GM18517 (cell line): ENCODE measurements at regions not wholly inside any gene's neighbourhood (a gene's known extent, or its start where the extent isn't known, plus 50 kb on each side); places are given as distances from the start of the nearest gene placed in this dataset.

Source experiments
- ATAC-seq: cut with Tn5 transposase; IDR thresholded peaks from one replicate; pipeline ENCODE4 v1.9.1; 2021; ENCODE audit warnings: mild to moderate bottlenecking, moderate library complexity; ENCODE audit not compliant: unreplicated experiment

DNA sequence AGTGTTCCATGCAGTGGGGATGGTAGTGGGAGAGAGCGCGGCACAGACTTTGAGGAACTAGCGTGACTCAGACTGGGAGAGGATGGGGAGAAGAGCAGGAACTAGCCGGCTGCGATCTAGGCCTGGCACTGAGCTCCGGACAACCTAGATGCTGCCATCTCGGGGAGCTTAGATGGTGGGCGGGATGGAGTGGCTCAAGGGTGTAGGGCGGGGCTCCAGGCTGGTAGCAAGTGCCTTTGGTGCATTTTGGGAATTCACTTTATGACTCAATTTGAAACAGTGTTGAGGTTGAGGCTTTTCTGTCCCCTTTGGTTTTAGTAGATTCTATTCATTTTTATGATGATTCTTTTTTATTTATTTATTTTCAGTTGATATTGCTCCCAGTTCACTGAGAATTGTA, 185.3 kb upstream of the GPR26 start:
- no peak for ATAC-seq

DNA sequence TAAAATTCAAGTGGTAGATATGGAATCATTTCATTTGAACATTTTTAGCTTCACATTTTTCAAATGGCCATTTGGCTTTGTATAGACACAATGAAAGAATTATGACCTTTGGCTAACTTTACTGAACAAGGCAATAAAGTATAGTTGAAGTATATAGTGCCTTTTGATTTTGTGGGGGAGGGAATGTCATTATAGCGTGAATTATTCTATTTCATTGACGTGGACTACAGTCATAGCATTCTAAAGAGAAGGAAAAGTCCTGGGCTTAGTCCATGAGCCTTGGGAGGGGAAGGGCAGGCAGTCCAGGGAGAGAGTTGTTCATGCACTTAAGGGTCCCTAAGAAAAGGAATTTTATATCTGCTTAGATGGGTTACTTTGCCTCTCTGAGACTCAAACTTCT, 181.4 kb upstream of the GPR26 start:
- no peak for ATAC-seq

DNA sequence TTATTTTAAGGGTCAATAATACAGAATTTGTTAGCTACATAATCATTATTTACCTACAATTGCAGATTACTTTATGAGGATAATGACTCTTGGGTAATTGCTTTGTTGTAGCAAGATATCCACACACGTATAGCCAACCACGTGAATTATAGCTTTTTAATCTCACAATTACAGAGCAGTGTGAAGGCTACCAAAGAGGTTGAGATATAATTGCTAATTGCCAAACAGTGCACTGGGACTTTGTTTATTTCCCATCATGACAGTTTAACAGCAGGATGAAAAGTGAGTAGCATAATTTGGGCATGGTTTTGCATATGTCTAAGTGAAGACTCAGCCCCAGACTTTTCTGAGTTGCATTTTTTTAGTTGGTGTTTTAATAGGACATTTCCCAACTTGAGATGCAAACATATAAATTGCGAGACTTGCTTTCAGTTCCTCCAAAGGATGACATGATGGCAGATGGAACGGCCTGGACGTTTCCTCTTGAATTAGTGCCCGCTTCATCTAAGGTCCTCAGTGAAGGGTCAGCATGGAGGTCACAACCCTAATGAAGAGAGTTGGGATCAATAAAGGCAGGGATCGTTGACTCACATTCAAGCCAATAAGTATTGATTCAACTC, 180.7 kb upstream of the GPR26 start:
- ATAC-seq, result no peak

DNA sequence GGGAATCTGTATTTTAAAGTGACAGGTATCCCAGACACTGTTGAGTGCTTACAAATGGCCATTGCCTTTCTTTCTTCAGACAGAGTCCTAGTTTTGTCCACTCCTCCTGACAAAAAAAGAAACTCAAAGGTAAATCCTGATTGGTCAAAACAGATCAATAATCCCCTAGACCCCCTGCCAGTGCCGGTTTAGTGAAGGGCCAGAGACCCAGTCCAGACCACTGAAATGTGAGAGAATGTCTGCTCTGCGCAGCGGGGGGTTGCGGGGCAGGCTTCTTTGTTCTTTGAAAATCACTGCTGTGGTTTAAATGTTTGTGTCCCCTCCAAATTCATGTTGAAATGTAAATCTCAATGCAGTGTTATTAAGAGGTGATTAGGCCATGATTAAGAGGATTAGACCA, 177.7 kb upstream of the GPR26 start:
- ATAC-seq, result no peak

DNA sequence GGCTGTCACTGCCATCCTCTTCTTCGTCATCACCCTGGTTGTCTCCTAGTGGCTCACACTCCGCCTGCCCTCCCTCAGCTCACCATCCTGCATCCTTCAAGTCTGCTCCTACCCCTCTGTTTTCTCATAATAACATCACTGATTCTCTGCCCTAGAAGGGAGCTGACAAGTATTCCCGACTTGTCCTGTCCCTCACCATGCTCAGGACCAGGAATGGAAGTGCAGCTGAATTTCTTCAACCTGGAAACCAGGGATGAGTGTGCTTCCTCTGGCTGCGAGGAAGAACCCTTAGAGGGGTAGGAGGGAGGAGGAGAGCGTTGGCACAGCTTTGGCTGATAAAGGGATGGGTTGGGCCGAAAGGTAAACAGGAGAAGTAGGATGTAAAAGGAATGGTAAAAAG, 174.8 kb upstream of the GPR26 start:
- no peak for ATAC-seq

DNA sequence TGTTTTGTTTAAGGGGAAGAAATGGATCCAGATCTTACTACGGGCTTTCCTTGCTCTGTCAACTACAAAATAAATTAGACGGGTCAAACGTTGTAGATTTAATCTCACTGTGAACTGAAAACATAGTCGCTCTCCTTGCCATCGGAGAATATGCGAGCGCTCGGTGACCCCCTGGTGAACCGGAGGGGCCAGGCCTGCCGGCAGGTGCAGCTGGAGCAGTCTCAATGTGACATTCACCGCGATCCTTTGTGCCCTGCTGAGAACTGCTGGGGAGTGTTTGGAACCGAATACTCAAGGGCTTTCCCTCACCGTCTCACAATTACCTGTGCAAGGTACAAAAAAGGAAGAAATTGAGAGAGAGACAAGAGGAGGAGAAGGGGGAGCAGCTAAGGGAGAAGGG, 174.1 kb upstream of the GPR26 start:
- ATAC-seq, result no peak

DNA sequence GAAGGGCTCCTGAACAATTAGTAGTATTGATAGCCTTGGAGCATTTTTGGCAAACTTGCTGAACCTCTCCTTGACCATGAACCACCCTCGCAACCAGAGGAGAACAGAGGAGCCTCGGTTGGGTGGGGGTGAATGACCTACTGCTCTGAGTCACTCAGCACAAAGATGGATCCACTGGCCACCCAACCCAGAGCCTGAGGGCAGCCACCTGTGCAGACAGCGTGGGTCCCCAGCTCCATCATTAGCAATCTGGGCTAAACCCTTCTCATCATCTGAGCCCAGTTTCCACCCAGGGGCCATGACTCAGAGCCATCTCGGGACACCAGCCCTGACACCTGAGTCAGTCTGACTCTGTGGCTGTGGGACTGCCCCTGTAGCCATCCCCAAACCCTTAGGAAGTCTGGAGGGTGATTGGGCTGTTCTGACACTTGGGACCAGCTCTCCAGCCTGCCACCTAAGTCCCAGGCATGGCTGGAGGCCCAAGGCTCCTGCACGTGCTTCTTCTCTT, 171.8 kb upstream of the GPR26 start:
- ATAC-seq, result no peak

DNA sequence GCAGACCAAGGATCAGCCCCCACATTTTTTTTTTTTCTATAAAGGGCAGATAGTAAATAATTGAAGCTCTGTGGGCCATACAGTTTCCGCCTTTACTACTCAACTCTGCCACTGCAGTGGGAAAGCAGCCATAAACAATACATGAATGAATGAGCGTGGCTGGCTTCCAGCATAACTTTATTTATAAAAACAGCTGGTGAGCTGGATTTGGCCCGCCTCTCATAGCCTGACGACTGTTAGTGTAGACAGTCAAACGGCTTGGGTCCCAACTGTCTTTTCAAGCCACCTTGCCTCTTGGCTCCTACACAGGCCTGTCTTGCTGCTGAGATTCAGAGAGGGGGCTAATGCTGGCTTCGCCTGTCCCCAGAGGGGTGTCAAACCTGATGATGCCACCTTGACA, 169.8 kb upstream of the GPR26 start:
- no peak for ATAC-seq

DNA sequence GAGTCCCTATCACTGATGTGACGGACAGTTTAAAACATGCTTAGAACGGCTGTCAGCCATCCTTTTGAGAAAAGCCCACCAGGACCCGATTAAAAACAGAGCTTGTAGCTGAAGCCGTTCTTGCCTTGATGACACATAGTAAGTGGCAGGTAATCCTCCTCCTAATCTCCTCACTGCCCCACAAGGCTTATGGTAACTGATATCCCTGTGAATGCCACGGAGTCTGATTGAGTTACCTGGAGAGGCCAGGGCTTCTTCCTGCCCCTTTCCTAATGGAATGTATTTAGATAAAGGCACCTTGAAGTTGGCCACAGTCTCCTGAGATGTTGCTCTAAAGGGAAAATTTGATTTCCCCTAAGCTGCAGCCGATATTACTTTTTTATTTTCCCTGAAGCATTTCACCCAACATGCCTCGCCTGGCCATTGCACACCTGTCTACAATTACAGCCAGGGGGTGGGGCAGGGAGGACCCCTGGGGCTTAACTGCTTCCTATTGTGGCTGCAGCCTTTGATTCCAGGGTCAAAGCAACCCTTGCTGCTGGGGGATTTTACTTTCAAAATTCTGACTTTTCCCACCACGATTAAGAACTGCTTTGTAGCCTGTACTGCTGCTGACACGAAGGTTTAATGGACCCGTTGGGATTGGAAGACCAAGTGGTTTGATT, 169.0 kb upstream of the GPR26 start:
- ATAC-seq, result no peak

DNA sequence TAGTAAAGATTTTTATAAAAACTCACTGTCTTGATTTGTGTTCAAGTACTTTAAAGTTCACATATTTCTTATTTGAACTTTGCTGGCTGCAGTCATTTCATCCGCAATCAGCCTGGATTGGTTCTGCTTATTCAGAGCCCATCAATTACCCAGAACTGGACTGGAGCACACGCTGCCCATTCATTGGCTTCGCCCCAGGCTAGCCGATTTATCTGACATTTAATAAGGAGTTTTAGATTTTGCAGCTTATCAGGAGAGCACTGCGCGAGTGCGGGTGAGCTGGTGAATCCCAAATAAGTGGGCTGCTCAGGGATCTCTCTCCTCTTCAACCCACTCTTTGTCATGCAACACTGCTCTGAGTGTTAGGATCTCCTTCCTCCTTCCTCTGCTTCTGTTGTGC, 166.0 kb upstream of the GPR26 start:
- ATAC-seq, result no peak

DNA sequence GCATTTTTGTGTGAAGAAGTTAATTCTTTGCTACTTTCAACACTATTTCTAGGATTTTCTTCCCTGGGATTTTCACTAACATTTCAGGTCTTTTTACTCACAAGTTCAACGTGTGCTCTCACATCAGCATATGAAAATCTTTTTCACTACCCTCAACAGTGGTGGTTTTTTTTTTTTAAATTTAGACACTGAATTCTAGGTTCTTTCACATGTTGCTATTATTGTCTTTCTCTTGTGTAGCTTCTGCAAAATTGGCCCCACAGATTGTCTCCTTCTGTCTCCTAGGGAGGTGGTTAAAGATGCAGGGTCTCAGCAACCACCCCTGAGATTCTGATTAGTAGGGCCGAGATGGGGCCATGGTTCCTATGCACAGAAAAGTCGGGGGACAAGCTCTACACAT, 165.0 kb upstream of the GPR26 start:
- ATAC-seq, result no peak

DNA sequence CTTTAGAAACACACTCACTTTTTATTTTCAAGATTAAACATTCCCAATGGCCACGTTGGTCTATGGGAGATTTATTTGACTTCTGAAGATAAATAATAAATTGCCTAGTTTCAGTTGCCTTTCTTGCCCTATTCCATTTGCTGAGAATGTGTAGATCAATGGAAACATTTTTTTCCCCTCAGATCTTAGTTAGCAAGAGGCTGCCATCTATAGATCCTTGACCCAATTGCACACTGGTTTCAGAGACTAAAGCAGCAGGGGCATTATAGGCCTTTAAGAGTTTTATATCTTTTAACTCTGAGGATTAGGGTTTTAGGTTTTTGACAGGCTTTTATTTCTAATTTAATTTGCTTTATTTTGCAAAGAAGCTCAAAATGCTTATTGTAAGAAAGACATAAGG, 163.2 kb upstream of the GPR26 start:
- no peak for ATAC-seq

DNA sequence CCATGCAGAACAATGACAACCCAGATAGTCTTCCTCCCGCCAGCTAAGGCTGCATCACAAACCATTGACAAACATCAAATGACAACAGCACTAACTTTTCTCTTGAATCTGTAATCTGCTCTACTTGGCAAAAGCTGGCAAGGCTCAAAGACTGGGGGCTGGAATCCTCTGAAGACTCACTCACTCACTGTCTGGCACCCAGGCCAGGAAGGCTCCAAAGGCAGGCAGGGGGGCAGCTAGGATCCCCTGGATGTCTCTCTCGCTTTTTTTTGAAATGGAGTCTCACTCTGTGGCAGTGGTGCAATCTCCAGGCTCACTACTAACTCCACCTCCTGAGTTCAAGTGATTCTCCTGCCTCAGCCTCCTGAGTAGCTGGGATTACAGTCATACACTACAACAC, 159.7 kb upstream of the GPR26 start:
- no peak for ATAC-seq

DNA sequence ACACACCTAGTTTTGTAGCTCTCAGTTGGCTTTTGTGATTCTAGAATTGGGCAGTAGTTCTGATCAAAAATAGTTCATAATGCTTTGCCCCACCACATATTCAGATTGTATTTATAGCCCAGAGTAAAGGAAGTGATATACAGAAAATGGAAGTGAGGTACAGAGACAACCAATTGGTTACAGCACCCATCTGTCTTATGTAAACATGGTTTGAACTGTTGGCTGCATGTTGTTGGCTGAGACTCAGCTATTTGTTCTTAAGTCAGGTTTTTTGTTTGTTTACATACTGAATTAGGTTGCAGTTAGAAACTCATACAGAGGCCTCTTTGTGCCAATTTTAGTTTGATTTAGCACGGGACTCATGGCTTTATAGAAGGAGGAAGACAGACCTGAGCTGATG, 158.9 kb upstream of the GPR26 start:
- no peak for ATAC-seq

DNA sequence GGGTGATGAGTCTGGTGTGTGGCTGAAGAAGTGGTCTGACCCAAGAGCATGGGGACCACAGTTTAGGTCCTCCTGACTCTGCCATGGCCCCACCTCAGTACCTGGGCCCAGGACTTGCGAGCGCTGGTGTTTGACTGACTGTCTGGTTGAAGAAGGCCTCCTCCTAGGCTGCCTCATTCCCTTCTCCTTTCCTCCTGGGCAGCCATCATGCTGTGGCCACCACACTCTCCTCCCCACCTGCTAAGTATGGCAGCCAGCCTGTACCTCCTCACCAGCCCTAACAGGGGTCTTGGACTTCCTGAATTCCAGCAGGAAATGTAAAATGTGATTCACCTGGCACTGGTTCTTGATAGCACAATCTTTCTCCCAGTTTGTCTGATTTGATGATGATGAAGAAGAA, 156.8 kb upstream of the GPR26 start:
- ATAC-seq, result no peak

DNA sequence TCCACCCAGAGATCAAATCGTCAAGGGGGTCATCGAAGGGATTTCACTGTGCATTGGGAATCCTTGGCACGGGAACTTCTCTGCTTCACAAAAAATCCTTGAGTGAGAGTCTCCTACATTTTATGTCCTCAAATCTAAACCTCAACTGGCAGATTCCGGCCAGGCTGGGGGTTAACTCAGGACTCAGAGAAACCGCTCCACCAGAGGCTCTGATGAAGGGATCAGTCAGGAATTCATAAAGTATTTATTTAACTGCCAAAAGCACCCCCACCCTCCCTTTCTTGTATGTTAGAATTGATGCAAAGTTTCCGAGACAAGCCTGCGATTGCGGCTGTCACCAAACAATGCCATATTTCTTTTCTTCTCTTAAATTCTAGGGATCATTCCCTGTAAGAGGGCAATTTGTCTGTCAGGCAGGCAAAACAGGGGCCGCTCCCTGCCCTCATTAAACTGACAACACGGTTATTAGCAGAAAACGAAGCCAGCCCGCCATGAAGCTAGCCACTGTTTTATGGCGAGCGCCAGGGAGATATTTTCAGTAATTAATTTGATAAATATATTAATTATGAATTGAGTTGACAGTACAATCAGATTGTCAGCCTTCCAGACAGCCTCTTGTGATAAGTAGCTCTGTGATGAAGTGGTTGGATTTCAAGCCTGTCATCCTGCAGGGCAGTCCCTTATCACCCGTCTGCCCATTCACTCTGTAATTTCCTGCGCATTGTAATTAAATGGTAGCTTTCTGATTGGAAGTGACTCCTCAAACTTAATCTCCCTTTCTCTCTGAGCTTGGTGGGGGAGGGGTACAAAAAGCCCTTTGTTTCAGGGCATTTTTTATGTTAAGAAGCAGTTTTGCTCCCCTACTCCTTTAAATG, 153.0 kb upstream of the GPR26 start:
- ATAC-seq, result no peak

DNA sequence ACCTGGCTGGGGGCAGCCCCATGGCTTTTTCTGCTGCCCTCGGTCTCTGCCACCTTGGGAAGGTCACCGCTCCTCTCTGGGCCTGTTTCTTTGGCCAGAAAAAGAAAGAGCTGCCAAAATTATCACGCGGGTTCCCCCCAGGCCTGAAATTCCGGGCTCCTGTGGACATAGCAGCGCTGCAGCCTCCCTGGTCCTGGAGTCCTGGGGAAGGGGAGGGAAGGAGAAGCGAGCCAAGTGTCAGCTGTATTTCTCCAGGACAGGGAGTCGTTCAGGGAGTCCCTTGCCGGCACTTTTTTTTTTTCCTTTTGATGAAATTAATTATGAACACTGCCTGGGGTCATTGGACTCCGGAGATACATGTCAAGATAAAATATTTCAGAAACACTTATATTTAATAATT, 152.3 kb upstream of the GPR26 start:
- ATAC-seq, result no peak

DNA sequence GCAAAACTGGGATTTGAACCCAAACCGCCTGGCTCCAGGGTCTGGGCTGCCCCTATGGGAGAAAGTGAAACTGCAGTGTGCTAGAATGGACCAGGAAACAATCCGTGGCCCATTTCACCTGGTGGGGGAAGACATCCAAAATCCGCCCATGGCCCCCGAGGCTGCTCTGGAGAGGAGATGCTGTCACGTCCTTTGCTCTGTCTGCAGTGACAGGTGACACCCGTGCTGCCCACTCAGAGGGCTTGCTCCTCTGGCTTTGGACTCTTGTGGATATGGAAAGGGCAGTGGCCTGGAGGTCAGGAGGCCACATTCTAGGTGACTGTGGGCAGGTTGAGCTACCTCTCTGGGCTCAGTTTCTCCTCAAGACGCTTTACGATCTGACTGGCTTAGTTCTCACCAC, 151.2 kb upstream of the GPR26 start:
- ATAC-seq, result no peak

DNA sequence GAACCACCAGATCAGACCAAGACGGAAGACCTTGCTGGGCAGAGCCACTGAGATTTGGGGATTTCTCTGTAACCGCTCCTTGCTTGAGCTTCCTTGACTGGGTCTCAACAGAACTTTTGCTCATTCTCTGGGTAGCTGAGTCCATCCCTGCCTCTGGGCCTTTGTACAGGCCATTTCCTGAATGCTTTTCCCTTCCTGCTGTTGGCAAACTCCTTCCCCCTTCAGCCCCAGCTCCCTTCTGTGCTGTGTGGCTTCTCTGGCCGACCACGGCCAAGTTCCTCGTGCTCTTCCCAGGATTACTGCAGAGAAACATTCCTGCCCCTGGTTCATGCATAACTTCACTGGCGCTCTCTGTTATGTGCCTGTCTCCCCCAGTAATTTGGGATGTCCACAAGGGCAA, 150.5 kb upstream of the GPR26 start:
- ATAC-seq, result no peak

DNA sequence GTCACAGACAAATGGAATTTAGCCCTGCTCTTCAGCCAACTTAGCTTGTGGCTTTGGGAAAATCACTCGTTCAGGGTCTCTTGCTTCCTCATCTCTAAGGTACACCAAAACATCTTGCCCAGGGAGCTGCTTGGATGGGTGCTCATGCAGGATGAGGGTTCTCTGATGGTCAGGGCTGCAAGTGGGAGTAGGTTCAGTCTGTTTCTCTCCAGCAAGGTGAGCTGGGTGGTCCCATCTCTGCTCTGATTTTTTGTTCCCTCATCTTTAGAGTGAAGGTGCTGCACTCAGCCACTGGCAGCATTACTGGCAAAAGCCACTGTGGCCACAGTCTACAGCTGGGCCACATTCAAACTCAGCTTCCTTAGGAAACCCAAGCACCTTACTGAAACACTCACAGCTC, 149.9 kb upstream of the GPR26 start:
- ATAC-seq, result no peak

DNA sequence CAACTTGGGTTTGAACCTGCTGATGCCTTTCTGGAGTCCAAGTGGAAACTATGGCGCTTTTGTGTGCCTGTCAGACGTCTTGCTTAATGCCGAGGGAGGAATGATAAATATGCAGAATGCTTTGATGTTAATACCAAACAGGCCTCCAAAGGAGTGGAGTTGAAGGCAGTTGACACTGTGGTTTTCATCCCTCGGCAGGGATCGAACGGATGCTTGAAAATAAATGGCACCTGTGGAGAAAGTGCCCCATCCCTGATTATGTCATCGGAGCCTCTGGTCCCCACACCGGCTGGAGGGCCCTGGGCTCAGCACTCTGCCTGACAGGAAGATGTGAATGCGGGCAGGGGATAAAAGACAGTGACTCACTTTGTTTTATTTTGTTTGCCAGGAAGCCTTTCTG, 148.7 kb upstream of the GPR26 start:
- no peak for ATAC-seq

DNA sequence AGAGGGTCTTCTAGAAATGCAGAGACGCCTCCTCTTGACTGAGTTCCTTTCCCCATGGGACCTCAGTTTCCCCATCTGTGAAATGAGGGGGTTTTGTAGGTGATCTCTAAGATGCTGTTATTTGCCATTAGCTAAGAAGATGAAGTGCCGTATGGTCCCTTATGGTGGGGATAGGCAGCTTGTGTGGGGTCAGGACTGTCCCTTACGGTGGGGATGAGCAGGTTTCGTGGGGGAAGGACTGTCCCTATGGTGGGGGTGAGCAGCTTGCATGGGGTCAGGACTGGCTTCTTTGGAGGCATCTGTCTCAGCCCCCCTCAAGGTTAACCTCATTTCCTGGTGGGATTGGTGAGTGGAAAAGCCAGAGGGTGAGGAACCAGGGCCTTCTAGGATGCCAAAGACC, 148.3 kb upstream of the GPR26 start:
- no peak for ATAC-seq
